GM18519 (cell line): ENCODE measurements at regions not wholly inside any gene's neighbourhood (a gene's known extent, or its start where the extent isn't known, plus 50 kb on each side); places are given as distances from the start of the nearest gene placed in this dataset.

Source experiments
- ATAC-seq: cut with Tn5 transposase; IDR thresholded peaks from one replicate; pipeline ENCODE4 v1.9.1; 2021; ENCODE audit warnings: mild to moderate bottlenecking, moderate library complexity; ENCODE audit not compliant: unreplicated experiment, low FRiP score

DNA sequence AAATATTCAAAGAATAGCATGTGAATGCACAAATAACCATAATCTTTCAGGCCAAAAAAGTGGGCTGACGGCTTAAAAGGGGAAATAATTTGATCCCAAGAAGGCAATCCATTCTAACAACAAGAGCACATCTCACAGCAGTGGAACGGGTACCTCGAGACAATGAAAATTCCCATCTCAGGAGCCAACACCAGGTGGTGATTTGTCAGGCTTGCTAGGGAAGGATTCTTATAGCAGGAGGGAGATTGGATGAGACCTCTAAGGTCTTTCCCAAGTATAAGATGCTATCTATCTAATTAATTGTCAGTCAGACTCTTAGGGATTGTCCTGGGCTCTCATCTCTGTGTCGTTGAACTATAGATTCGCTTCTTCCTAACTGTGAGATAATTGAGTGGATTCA, 284.0 kb downstream of the ETS1 start:
- ATAC-seq, result no peak

DNA sequence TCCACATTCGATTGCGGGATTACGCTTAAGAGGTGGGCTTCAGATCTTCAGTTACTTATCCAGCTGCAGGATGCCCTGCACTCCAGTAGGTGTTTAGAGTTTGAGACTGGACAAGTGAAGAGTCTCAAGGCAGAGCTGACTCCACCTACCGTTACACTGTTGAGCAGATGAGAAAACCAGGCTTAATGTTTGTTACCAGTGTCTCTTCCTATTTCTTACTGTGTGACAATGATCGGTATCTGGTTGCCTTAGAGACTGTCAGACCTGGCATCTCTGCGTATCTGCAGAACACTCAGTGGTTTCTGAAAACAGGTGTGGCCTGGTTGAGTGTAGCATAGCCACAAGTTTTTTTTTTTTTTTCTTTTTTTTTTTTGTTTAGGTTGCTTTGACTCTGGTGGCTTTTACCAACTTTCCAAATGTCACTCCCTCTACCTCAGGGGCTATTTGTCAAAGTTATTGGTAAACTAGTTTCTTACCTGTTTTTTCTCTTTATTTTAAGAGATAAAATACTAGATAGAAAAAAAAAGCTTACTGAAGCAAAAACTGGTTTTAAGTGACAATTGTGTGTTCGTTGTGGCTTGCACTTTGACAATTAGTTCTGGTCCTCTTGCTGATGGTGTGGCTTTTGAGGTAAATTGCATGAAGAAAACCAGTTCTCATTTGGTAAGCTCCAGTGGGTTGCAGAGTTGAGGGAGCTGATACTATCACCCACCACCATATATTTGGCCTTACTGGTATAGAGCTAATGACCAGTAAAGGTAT, 284.8 kb downstream of the ETS1 start:
- peak; percentile 80 for ATAC-seq

DNA sequence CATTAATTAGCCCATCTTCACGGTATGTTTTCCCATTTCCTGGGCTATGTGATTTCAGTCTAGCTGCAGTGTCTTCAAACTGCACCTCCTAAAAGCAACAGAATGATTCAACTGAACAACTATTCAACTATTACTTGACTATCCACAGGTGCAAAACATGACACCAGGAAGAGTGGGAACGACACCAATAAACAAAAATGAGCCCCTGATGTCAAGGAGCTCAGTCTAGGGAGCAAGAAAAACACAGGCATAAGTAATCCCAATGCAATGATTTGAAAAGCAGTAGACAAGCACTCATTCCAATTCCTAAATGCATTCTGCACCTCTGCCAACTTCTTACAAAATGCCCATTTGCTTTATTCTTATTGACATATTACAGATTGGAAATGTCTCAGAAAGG, 285.6 kb downstream of the ETS1 start:
- no peak for ATAC-seq

DNA sequence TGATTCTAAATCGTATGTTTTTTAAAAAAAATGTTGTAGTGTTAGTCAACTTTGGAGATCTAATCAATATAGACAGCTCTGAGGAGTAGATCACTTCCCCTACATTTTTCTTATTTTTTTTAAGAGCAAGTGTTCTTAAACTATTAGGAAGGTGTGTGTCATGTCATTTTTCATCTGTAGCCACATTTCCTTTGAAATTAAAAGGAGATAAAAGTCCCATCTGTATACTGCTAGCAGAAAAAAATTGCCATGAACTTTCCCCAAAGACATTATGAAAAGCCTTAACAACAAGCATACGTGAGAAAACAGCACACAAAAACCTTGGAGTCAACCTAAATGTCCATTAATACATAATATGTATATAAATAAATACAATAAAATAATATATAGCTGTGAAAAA, 286.6 kb downstream of the ETS1 start:
- no peak for ATAC-seq

DNA sequence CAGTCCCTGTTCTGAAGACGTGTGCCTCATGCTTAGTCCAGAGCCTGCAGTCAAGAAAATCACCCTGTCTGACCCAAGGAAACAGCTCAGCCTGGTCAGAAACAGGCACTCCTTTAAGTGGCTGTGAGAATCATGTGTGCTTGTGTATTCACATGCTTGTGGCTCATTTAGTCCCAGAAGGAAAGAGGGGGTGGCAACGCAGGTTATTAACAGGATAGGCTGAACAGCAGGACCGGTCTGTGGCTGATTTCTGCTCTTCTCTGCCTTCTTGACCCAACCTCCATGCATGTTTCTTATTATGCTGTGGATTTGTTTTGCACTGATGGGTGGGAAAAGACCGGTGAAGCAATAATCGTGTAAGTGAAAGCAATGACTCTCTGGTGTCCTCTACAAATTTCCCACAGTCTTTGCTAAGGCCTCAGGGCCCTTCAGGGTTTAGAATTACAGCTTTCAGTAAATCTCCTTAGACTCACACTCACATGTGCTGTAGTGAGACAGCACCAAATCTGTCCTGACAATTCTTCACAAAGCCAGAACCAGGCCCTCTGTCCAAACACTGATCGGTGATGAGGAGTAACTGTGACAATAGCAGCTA, 288.1 kb downstream of the ETS1 start:
- peak; percentile 24 for ATAC-seq

DNA sequence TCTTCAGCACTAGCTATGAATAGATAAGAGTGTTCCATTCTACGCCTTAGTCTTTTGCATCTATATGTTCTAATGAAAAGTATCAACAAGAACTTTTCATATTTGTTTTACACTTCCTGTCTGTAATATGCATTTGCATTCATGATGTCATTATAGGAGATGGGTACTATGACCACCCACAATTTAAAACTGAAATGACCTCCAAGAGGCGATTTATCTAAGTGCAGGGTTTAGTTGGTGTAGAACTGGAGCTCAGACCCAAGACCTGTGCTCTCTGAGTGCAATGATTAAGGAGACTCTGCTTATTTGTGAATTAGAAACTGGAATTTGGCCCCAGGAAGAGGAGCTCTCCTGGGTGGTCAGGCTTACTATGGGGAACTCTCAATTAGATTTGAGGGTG, 289.1 kb downstream of the ETS1 start:
- ATAC-seq, result no peak

DNA sequence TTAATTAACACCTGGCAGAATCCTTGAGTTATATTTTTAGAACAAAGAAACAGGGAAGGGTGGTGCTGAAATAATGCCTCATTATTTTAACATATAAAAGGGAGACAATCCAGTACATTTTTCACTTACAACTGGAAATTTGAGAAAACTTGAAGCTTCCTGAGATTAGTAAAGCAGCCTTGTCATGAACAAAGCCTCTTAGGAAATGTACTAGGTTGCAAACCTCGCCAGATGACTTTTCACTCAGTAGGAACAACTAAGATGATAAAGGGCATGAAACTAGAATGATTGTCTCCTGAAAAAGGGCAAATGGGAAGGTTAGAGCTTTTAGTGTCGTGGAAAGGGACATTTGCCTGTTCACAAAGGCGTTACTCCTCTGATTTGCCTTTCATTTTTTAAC, 289.6 kb downstream of the ETS1 start:
- no peak for ATAC-seq

DNA sequence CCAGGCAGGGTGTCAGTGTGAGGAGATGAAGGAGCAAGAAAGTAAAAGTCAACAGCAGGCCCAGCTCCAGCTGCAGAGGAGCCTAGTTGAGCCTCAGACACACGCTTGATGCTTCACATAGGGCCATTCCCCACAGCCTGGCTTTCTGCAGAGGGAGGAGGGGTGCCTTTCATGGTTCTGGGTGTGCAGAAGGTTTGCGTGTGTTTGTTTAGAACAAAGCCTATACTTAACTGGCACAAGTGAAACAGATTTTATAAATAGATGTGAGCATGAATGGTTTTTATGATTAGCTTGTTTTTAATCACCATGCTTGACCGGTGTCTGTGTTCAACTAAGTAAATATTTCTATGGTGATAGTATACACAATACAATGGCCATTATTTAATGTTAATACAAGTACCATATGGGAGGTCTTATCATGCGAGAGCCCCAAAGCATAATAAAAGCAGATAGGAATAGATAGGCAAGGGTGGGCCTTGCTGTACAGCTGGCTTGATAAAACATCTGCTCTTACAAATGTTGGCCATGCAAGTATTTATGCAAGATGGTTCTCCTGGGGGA, 290.2 kb downstream of the ETS1 start:
- peak; percentile 31 for ATAC-seq

DNA sequence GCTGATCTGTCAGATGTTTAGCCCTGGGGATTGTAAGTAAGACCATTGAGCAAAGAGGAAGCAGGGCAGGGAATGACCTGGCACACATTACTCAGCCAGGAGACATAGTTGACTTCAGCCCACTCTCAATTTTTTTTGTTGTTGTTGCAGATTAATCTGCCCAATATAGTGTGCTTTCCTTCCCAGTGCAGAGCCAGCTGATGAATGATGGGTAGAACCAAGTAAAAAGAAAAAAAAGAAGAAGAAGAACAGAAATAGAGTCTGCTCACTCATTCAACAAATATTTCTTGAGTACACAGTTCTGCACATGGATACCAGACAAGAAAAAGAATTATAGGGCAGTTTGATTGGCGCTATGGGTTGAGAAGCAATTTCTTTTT, 292.7 kb downstream of the ETS1 start:
- no peak for ATAC-seq

DNA sequence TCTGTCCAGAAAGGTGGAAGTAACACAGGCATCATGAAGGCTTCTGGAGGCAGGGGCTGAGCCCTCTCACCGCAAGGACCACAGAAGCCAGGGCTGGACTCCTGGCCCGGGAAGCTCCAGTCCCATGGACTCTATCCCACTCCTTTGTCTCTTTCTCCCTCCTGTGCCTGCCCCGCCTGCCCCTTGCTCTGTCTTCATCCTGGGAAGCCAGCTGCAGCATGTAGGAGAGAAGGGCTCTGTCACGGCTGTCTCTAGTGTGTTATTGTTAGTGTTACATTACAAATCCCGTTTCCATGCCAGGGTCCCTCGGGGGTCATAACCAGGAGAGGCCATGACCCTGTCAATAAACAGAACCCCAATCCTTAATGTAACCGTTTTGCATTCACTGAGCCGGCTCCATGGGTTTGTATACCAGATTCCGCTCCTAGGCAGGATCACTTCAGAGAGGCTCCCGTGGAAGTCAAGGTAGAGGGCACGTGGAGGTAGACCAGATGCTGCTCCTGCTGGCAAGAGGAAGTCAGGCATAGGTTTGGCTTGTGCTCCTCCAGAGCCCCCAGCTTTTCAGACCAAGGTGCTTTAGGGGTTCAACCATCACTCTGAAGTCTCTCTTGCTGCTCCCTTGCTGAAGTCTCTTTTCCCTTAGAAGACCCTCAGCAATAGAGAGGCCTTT, 293.2 kb downstream of the ETS1 start:
- no peak for ATAC-seq

DNA sequence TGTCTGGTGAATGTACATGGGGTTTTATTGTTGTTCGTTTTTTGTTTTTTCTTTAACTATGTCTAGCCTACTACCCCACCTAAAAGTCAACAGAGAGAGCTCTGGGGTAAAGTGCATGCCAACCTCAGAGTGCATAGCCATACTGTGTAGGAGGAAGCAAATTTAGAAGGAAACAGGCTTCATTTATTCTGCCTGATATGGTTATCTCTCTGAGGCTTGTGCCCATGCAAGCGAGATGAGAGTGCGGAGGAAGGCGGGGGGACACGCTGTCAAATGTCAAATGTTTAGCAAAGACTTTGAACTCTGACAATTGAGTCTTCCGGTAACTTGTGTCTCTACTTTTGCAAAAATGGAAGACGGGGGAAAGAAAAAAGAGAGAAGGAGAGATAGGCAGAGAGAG, 295.5 kb downstream of the ETS1 start:
- ATAC-seq, result no peak

DNA sequence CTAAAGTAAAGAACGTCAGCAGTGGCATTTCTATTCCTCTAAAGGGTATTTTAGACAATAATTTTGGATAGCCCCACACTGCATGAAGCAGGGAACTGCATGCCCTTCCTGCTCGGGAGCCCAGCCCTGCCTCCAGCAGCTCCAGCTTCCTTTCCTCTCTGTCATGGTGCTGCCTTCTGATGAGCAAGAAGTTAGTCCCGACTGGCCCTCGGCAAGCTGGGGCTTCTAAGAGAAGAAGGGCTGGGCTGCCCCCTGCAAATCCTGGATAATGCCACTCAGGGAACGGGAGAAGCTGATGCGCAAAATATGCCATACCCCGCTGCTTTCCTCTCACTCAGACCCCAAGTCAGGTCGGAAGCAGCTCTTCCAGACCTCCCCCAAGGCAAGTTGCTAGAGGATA, 296.4 kb downstream of the ETS1 start:
- no peak for ATAC-seq

DNA sequence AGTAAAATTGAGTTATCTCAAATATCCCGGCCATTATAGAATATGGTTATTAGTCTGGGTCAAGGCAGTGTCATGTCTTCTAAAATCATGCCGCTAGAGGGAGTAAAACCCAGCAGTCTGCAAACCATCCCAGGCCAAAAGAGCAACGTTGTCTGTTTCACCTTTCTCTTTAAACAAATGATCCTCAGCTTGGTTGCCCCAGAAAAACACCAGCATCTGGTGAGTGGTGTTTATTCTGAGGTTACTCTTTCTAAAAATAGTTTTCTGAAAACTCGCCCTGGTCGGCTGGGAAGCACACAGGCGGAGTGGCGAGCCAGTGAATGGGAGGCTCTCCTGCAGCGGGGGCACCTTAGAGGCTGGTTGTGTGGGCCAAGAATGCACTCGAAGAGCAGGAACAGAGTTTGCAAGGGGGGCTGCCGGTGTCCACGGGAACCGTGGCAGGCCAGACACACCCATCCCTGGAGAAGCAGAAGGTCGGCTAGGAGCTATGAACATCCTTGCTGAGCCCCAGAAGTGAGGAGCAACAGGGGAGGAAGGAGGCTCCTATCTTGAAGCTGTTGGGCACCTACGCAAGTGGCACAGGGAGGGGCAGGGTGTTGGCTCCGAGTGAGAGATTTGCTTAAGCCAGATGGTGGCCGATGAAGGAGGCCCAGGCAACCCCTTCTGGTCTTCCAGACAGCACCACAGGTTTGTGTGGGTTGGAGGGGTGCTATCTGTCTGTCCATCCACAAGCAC, 297.1 kb downstream of the ETS1 start:
- peak; percentile 70 for ATAC-seq

DNA sequence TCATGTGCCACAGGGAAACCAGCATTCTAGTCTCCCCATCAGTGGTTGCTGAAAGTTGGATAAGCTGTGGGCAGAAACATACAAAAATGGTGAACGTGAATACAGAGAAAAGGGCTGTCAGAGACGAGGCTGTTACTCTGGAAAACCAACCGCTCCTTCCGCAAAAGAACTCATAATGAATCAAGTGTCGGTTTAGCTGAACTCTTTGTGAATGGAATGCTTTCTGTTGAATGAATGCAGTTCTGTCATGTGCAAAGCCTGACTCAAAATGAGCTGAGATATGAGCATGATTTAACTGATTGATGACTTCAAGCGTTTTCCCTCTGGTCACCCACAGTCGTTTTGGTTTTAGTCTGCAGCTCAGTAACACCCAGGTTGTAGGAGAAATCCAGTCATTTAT, 298.3 kb downstream of the ETS1 start:
- ATAC-seq, result peak; percentile 29

DNA sequence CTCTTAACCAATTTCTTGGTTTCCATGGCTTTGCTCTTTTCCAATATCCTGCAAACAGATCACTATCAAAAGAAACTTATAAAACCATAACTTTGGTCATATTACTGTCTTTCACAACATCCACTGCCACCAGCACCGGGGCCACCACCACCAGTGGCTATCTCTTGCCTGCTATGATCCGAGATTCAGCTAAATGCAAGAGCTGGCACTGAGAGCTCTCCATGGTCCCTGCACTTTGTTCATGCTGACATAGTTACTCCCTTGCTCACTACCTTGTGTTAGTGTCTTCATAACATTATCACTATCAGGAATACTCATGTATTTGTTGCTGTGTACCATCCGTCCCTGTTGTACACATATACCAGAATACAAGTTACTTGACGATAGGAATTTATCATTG, 299.0 kb downstream of the ETS1 start:
- ATAC-seq, result no peak

DNA sequence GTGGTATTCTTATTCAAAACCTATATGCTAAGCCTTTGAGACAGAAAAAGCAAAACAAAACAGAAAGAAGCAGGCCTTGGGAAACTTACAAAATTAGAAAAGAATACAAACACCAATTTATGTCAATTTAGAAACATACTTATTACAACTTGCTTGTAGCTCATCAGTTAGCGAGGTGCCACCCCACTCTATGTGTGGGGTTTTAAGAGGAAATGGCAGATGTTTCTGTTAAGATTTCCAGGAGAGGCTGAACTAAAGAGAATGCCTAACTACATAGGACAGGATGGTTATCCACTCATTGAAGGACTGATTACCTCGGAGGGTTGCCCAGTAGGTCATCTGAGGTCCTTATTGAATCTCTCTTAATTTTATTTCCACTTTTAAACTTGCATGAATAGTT, 302.0 kb downstream of the ETS1 start:
- ATAC-seq, result no peak

DNA sequence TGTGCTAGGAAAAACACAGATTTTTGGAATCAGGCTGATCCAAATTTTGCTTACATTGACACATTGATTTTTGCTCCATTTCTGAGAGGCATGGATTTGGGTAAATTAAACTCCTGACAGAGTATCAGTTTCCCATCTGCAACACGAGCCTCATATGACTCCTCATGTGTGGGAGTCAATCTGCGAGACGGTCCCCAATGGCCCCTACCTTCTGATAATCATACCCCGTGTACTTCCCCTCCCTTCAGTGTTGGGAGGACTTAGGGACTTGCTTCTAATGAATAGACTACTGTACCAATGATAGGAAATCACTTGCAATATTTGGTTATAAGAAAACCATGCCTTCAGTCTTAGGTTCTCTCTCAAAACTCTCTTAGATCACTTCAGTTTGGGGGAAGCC, 302.7 kb downstream of the ETS1 start:
- no peak for ATAC-seq

DNA sequence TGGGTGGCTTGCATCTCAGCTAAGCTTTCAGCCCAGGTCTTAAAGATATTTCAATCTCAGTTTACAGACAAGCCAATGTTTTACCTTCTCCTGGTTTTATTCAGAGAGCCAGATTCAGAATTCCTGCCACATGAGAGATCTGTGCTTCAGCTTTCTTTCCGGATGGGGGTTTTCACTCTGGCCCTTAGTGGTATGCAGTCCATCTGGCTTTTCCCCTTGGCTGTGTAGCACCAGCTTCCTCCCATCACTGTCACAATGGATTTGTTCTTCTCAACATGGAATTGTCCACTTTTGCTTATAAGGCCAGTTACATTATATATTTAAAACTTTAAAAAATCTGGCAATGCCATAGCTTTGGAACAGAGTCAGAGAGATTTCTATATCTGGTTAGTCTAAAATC, 303.9 kb downstream of the ETS1 start:
- no peak for ATAC-seq

DNA sequence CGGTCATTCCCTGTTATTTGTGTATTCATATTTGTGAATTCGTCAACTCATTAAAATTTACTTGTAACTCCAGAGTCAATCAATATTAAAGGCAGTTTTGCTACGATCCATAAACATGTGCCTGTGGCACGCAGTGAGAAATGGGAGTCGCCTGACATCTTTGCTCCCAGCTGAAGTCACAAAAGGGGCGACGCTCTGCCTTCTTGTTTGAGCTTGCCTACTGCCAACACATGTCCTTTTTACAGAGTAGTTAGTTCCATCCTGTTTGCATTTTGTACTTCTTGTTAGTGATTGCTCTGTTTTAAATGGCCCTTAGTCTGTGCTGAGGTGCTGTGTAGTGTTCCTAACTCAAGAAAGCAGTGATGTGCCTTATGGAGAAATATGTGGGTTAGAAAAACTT, 305.3 kb downstream of the ETS1 start:
- no peak for ATAC-seq

DNA sequence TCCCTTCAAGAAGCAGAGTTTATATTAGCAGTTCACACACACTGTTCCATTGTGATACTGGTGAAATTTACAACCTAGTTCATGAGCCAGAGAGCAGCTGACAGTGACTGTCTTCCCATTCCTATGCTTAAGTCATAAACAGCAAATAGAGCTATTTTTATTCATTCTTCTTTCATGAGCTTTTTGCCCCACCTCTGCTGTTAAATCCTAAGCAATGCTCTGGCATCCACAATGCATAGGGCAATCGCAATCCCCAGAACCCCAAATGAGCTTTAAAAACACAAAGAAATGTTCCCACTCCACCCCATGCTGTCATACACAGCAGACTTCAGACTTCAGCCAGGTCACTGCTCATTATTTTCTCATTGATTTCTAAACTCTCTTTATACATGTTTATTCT, 307.5 kb downstream of the ETS1 start:
- ATAC-seq, result no peak

DNA sequence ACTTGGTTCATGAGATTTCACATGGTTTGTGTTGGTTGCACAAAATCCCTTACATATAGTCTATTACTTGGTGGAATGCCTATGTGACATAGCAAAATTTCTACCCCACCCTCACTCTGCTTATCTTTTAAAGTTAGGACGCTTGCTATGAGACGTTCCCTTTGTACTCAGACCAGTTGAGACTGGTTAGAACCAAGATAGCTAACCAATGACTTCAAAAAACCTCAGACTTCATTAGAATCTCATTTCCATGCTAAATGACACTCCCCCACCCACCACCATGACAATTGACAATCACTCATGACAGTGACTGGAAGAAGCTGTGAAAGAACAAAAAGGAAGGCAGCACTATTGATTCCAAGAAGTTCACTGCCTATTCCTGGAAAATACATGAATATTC, 313.6 kb downstream of the ETS1 start:
- no peak for ATAC-seq
